ENCODE measurements at regions not wholly inside any gene's neighbourhood (a gene's known extent, or its start where the extent isn't known, plus 50 kb on each side); places are given as distances from the start of the nearest gene placed in this dataset.

DNA sequence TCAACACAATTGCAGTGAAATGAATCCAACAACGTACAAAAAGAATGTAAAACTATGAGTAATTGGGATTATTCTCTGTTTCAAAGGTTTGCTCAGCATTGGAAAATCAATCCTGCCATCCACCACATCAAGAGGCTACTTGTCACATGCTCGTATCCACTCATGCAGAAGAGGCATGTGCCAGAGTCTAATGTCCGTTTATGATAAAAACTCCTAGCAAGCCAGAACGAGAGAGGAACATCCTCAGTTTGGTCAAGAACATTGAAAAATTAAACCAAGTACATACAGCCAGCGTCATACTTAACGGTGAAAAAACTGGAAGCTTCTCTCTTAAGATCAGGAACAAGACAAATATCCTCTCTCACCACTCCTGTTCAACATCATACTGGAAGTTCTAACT is 563.9 kb upstream of the TMEM132C start:
- DNase-seq (ENCODE audit: extremely low read depth, low read depth): no peak
- TF ChIP-seq CTCF (IDR thresholded peaks at IDR 0.05; ENCODE audit: low read depth, low read length, missing control alignments): no peak
- H3K4me3 ChIP-seq (replicated peaks; ENCODE audit: low read depth, low read length): no peak overlapping the region

DNA sequence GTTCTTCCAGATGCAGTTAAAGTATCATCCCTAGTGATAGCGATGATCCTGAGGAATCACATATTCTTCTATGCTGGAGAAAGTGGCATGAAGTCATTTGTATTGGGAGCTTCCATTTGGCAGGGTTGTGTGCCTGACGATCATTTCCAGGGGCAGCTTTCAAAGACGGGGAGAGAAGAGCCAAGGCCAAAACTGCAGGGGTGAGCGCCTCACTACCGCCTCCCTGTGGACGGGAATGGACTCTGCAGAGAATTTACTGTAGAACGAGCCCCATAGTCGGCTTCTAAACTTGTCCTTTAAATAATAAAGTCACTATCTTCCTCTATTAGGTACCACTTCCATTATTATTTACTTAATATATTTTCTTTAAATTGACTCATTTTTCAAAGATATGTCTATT is 555.9 kb upstream of the TMEM132C start:
- no peak overlapping the region for H3K4me3 ChIP-seq (replicated peaks; ENCODE audit: low read depth, low read length)
- TF ChIP-seq CTCF (IDR thresholded peaks at IDR 0.05; ENCODE audit: low read depth, low read length, missing control alignments): peak; percentile 53
- DNase-seq (ENCODE audit: extremely low read depth, low read depth): no peak

DNA sequence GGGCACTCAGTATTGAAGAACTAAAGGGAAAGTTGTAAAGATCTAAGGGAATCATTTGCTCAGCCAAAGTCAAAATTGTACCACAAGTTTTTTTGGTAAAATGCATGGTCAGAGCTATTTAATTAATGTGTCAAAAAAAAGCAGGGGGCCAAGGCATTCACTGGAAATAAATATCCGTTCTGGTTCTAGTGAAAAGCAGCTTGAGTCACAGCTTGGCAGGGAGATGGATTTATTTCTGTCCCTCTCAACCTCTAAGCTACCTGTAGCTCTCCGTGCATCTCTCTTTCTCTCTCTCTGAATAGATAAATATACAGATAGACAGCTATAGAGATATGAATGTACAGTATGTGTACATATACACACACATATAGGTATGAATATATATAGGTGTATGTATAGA is 554.4 kb upstream of the TMEM132C start:
- no peak overlapping the region for H3K4me3 ChIP-seq (replicated peaks; ENCODE audit: low read depth, low read length)
- TF ChIP-seq CTCF (IDR thresholded peaks at IDR 0.05; ENCODE audit: low read depth, low read length, missing control alignments): no peak
- DNase-seq (ENCODE audit: extremely low read depth, low read depth): no peak

DNA sequence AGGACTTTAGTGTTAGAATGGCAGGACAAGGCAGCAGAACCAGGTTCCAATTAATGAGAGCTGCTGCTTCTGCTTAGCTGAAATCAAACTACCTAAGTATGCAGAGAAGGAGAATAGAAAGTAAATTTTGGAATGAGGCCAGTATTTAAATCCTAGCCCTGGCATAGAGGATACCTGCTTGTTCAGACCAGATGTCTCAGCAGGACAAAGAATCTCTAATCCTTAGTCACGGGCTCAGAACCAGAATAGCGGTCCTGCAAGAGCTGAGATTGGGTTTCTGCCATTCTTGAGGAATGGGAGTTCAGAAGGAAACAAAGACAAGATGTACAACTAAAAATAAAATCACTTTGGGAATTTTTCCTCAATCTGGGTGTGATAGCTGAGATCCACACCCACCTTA is 550.8 kb upstream of the TMEM132C start:
- no peak for TF ChIP-seq CTCF (IDR thresholded peaks at IDR 0.05; ENCODE audit: low read depth, low read length, missing control alignments)
- H3K4me3 ChIP-seq (replicated peaks; ENCODE audit: low read depth, low read length): no peak overlapping the region
- DNase-seq (ENCODE audit: extremely low read depth, low read depth): no peak

GRCh38 chr12:127717278-127717677 is 549.7 kb upstream of the TMEM132C start:
- no peak for DNase-seq (ENCODE audit: extremely low read depth, low read depth)
- no peak overlapping the region for H3K4me3 ChIP-seq (replicated peaks; ENCODE audit: low read depth, low read length)
- TF ChIP-seq CTCF (IDR thresholded peaks at IDR 0.05; ENCODE audit: low read depth, low read length, missing control alignments): no peak

GRCh38 chr12:127720334-127720733 is 546.6 kb upstream of the TMEM132C start:
- no peak for DNase-seq (ENCODE audit: extremely low read depth, low read depth)
- TF ChIP-seq CTCF (IDR thresholded peaks at IDR 0.05; ENCODE audit: low read depth, low read length, missing control alignments): no peak
- no peak overlapping the region for H3K4me3 ChIP-seq (replicated peaks; ENCODE audit: low read depth, low read length)

GRCh38 chr12:127722611-127723010 is 544.4 kb upstream of the TMEM132C start:
- no peak for TF ChIP-seq CTCF (IDR thresholded peaks at IDR 0.05; ENCODE audit: low read depth, low read length, missing control alignments)
- no peak for DNase-seq (ENCODE audit: extremely low read depth, low read depth)
- H3K4me3 ChIP-seq (replicated peaks; ENCODE audit: low read depth, low read length): no peak overlapping the region
